Body of pancreas (tissue), 4 donors: ENCODE measurements at regions not wholly inside any gene's neighbourhood (a gene's known extent, or its start where the extent isn't known, plus 50 kb on each side); places are given as distances from the start of the nearest gene placed in this dataset.

ENCODE experiments used
- CTCF ChIP-seq, 7 experiments: fragments of 450-650 bp in 4 of 7; fragments of 200-600 bp in 3 of 7; sonication (generic) in 3 of 7; IDR thresholded peaks; one replicate each; pipeline ENCODE4 v1.5.1; 2016 to 2019; ENCODE audit warnings: antibody characterized with exemption in 7 of 7
- POLR2A ChIP-seq, 3 donors: fragments of 450-650 bp; IDR thresholded peaks; one replicate each; pipeline ENCODE4 v1.6.1; 2016; ENCODE audit warnings: antibody characterized with exemption in 3 of 3, mild to moderate bottlenecking in 2 of 3

DNA sequence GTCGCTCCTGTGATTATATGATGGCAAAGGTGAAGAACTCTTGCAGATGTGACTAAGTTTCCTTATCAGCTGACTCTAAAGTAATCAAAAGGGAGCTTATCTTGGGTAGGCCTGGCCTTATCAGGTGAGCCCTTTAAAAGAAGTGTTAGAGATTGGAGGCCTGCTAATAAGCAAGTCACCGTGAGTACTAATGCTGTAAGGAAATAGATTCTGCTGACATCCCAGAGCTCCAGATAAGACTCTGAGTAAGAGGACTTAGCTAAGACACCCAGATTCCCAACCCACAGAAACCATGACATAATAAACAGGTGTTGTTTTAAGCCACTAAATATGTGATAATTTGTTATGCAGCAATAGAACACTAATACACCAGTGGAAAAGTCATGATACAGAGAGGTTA lies 99.9 kb upstream of the FAM20A start:
- TF ChIP-seq CTCF (IDR thresholded peaks at IDR 0.05) (no peak), POLR2A (IDR thresholded peaks at IDR 0.05) (no peak)
